ENCODE measurements at regions not wholly inside any gene's neighbourhood (a gene's known extent, or its start where the extent isn't known, plus 50 kb on each side); places are given as distances from the start of the nearest gene placed in this dataset.

DNA sequence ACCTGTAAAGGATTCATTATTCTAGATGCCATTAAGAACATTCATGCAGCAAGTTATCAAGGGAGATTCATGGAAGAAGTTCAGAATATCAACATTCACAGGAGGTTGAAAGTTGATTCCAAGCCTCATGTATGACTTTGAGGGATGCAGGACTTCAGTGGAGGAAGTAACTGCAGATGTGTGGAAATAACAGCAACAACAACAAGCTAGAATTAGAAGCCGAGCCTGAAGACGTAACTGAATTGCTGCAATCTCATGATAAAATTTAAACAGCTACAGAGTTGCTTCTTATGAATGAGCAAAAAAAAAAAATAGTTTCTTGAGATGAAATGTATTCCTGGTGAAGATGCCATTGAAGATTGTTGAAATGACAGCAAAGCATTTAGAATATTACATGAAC is 73.3 kb upstream of the NXT1 start:
- no peak for TF ChIP-seq TAF1 (IDR thresholded peaks at IDR 0.05; ENCODE audit: low read depth, low read length)
- TF ChIP-seq POLR2A (IDR thresholded peaks at IDR 0.05; ENCODE audit: low read depth, low read length), result no peak
- no peak for TF ChIP-seq POLR2AphosphoS5 (IDR thresholded peaks at IDR 0.05; ENCODE audit: low read depth, low read length)

All from GM12891 (cell line).